OCI-LY7 (cell line): ENCODE measurements at regions not wholly inside any gene's neighbourhood (a gene's known extent, or its start where the extent isn't known, plus 50 kb on each side); places are given as distances from the start of the nearest gene placed in this dataset.

ENCODE experiments used
- BruUV-seq: library from RNA; stranded (reverse); fragments of 400-500 nt; replicated peaks from 2 replicates; lab custom pipeline; 2021; lab: Mats Ljungman, UMichigan
- CTCF ChIA-PET: fragments of 300-600 bp; sonication (Branson Sonifier 250); formaldehyde crosslinking; loops from one replicate; lab custom pipeline; 2022; ENCODE audit warnings: antibody characterized with exemption; ENCODE audit not compliant: unreplicated experiment; lab: Charles Lee
- POLR2A ChIA-PET: fragments of 300-600 bp; sonication (Branson Sonifier 250); formaldehyde crosslinking; loops from one replicate; lab custom pipeline; 2022; ENCODE audit warnings: antibody characterized with exemption; lab: Charles Lee
- DNase-seq: peaks from one replicate; pipeline ENCODE4 v3.0.0-alpha.2; 2015; ENCODE audit warnings: low spot score
- H2AFZ ChIP-seq: fragments of 200-600 bp; sonication (generic), shearing (Covaris generic); 2 replicates; pipeline ENCODE4 v1.6.1; 2014; ENCODE audit warnings: mild to moderate bottlenecking, antibody characterized with exemption, low read length, moderate library complexity
- H3K27ac ChIP-seq: fragments of 200-600 bp; sonication (generic); 2 replicates; pipeline ENCODE4 v1.5.1; 2014; ENCODE audit warnings: mixed run types, low read depth, mild to moderate bottlenecking, moderate library complexity, low read length, inconsistent platforms; ENCODE audit not compliant: poor library complexity, severe bottlenecking
- H3K36me3 ChIP-seq: fragments of 200-600 bp; sonication (generic); 2 replicates; pipeline ENCODE4 v1.6.1; 2014; ENCODE audit warnings: mild to moderate bottlenecking, antibody characterized with exemption, low read length, moderate library complexity, mixed read lengths; ENCODE audit not compliant: insufficient read depth
- H3K4me1 ChIP-seq: fragments of 200-600 bp; sonication (generic); 2 replicates; pipeline ENCODE4 v1.5.1; 2014; ENCODE audit warnings: mild to moderate bottlenecking, low read length; ENCODE audit not compliant: insufficient read depth, poor library complexity, severe bottlenecking
- H3K4me2 ChIP-seq: fragments of 200-600 bp; sonication (generic); 2 replicates; pipeline ENCODE4 v1.6.1; 2014; ENCODE audit warnings: mild to moderate bottlenecking, low read length
- H3K4me3 ChIP-seq: fragments of 200-600 bp; sonication (generic); 2 replicates; pipeline ENCODE4 v1.5.1; 2014; ENCODE audit warnings: mild to moderate bottlenecking, low read depth, low read length; ENCODE audit not compliant: poor library complexity, severe bottlenecking
- H3K79me2 ChIP-seq: fragments of 200-600 bp; sonication (generic); 2 replicates; pipeline ENCODE4 v1.6.1; 2016; ENCODE audit warnings: low read depth, mild to moderate bottlenecking, low read length, moderate library complexity, mixed read lengths; ENCODE audit not compliant: insufficient read depth
- H3K9me2 ChIP-seq: fragments of 200-600 bp; sonication (generic); 2 replicates; pipeline ENCODE4 v1.6.1; 2016; ENCODE audit warnings: mild to moderate bottlenecking, low read length, mixed read lengths; ENCODE audit not compliant: insufficient read depth
- H3K9me3 ChIP-seq: fragments of 200-600 bp; sonication (generic); 2 replicates; pipeline ENCODE4 v1.6.1; 2014; ENCODE audit warnings: mild to moderate bottlenecking, mixed run types, low read length, mixed read lengths
- H4K20me1 ChIP-seq: fragments of 200-600 bp; sonication (generic); 2 replicates; pipeline ENCODE4 v1.6.1; 2014; ENCODE audit warnings: mild to moderate bottlenecking, antibody characterized with exemption, low read length, moderate library complexity, mixed read lengths; ENCODE audit not compliant: insufficient read depth
- CTCF ChIP-seq: fragments of 200-600 bp; sonication (generic); conservative IDR thresholded peaks from 2 replicates; pipeline ENCODE4 v1.5.1; 2014; ENCODE audit warnings: mild to moderate bottlenecking, antibody characterized with exemption, low read length, moderate library complexity, mixed read lengths
- EZH2phosphoT487 ChIP-seq: fragments of 200-600 bp; sonication (generic); IDR thresholded peaks from 2 replicates; pipeline ENCODE4 v1.6.1; 2018; ENCODE audit warnings: low read depth, borderline replicate concordance, mild to moderate bottlenecking, mixed run types, antibody characterized with exemption, low read length, moderate library complexity, mixed read lengths
- intact Hi-C: fragments of 100-400 bp; cut with micrococcal nuclease; formaldehyde crosslinking; loops from one replicate; pipeline ENCODE4 v1.10.0; 2022; ENCODE audit not compliant: unreplicated experiment

- CTCF ChIA-PET: no interaction called here
Observed at GRCh38 chr7:52609511-52609910, 425.9 kb upstream of the POM121L12 start.

DNA sequence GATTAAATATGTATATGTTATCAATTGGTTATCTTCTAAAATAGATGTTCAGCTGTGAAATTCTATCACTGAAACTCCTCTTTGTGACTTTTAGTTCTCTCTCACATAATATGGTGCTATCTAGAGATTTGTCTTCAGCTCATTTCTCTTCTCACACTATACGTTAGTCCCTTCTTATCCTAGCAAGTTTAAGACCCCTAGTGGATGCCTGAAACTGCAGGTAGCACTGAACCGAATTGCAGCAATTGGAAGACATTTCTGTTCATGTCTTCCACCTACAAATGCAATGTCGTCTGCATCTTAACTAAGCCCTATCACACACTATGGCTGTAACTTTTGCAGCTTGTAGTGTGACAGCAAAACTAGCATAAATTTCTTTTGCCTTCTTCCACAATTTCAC, 442.7 kb upstream of the POM121L12 start:
- H3K27ac ChIP-seq: no peak overlapping the region
- DNase-seq: no peak
- H3K79me2 ChIP-seq: no peaks in the 10 kb centered on the region
- no peaks in the 10 kb centered on the region for H3K9me2 ChIP-seq
- H3K9me3 ChIP-seq: no peaks in the 10 kb centered on the region; the same call in 1 of the 2 replicates
- H3K4me2 ChIP-seq: no peak overlapping the region
- intact Hi-C loops: no loop called here
- H3K4me3 ChIP-seq: no peak overlapping the region
- no TSS peak for BruUV-seq
- no peaks in the 10 kb centered on the region for H4K20me1 ChIP-seq
- CTCF ChIA-PET: no interaction called here
- no peak overlapping the region for H2AFZ ChIP-seq
- H3K4me1 ChIP-seq: no peaks in the 10 kb centered on the region
- H3K36me3 ChIP-seq: no peaks in the 10 kb centered on the region
- POLR2A ChIA-PET: no interaction called here
- TF ChIP-seq CTCF (no peak), EZH2phosphoT487 (no peak)

More at GRCh38 chr7:52609511-52609910, 425.9 kb upstream of the POM121L12 start:
- POLR2A ChIA-PET: no interaction called here
- H4K20me1 ChIP-seq: no peaks in the 10 kb centered on the region
- no peak overlapping the region for H3K27ac ChIP-seq
- BruUV-seq: no TSS peak
- no peak overlapping the region for H2AFZ ChIP-seq
- no peak overlapping the region for H3K4me3 ChIP-seq
- intact Hi-C loops: no loop called here
- no peaks in the 10 kb centered on the region for H3K79me2 ChIP-seq
- H3K9me3 ChIP-seq: no peaks in the 10 kb centered on the region
- TF ChIP-seq CTCF: no peak
- no peak for TF ChIP-seq EZH2phosphoT487
- no peaks in the 10 kb centered on the region for H3K36me3 ChIP-seq
- H3K4me1 ChIP-seq: no peaks in the 10 kb centered on the region
- no peaks in the 10 kb centered on the region for H3K9me2 ChIP-seq
- DNase-seq: no peak
- H3K4me2 ChIP-seq: no peak overlapping the region

- H3K9me2 ChIP-seq: no peaks in the 10 kb centered on the region
- CTCF ChIA-PET: no interaction called here
Observed at GRCh38 chr7:52586704-52587103, 448.7 kb upstream of the POM121L12 start.

More at GRCh38 chr7:52586704-52587103, 448.7 kb upstream of the POM121L12 start:
- POLR2A ChIA-PET: interaction anchor here (0.5 kb wide), 1 partner anchor 110 kb away, joined by 3 read pairs; no protein-coding TSS in a partner anchor
- Histone ChIP-seq H3K27ac (no peak overlapping the region), H2AFZ (no peak overlapping the region), H3K9me3 (no peaks in the 10 kb centered on the region), H3K4me1 (no peaks in the 10 kb centered on the region), H3K79me2 (no peaks in the 10 kb centered on the region), H3K36me3 (no peaks in the 10 kb centered on the region), H3K4me3 (no peak overlapping the region), H3K4me2 (no peak overlapping the region), H4K20me1 (no peaks in the 10 kb centered on the region)
- no peak for TF ChIP-seq EZH2phosphoT487
- no peak for TF ChIP-seq CTCF
- intact Hi-C loops: no loop called here
- no peak for DNase-seq
- no TSS peak for BruUV-seq
